ENCODE measurements at regions not wholly inside any gene's neighbourhood (a gene's known extent, or its start where the extent isn't known, plus 50 kb on each side); places are given as distances from the start of the nearest gene placed in this dataset.

DNA sequence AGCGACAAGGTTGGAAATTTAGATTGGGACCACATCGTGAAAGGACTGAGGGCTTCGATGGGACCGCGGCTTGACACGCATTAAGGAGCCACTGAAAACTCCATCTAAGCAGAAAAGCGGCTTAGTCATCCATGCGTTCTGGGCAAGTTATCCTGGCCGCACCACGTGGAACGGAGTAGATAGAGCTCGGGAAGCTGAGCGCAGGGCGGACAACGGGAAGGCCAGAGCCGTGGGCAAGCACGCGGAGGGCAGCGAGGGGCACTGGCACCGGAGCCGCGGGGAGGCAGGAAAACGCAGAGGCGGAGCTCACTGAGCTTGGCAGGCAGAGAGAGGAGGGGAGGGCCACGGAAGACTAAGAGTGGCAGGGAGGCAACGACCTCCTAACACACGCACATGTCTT lies 61.3 kb upstream of the VGLL4 start:
- TF ChIP-seq ESRRG (CRISPR knock-in tag; IDR thresholded peaks at IDR 0.05) (no peak), ARNTL (CRISPR knock-in tag; IDR thresholded peaks at IDR 0.05; ENCODE audit: borderline replicate concordance, low read depth) (no peak), GLIS3 (CRISPR knock-in tag; IDR thresholded peaks at IDR 0.05) (no peak), PPARA (CRISPR knock-in tag; IDR thresholded peaks at IDR 0.05; ENCODE audit: borderline replicate concordance) (no peak), ZFP30 (CRISPR knock-in tag; IDR thresholded peaks at IDR 0.05) (no peak), ZNF70 (CRISPR knock-in tag; IDR thresholded peaks at IDR 0.05) (no peak), SNAI2 (CRISPR knock-in tag; IDR thresholded peaks at IDR 0.05) (no peak)
- TF ChIP-seq, protein P1, sequence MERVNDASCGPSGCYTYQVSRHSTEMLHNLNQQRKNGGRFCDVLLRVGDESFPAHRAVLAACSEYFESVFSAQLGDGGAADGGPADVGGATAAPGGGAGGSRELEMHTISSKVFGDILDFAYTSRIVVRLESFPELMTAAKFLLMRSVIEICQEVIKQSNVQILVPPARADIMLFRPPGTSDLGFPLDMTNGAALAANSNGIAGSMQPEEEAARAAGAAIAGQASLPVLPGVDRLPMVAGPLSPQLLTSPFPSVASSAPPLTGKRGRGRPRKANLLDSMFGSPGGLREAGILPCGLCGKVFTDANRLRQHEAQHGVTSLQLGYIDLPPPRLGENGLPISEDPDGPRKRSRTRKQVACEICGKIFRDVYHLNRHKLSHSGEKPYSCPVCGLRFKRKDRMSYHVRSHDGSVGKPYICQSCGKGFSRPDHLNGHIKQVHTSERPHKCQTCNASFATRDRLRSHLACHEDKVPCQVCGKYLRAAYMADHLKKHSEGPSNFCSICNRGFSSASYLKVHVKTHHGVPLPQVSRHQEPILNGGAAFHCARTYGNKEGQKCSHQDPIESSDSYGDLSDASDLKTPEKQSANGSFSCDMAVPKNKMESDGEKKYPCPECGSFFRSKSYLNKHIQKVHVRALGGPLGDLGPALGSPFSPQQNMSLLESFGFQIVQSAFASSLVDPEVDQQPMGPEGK (CRISPR knock-in tag; IDR thresholded peaks at IDR 0.05; ENCODE audit: borderline replicate concordance) = no peak
- TF ChIP-seq, protein P2, sequence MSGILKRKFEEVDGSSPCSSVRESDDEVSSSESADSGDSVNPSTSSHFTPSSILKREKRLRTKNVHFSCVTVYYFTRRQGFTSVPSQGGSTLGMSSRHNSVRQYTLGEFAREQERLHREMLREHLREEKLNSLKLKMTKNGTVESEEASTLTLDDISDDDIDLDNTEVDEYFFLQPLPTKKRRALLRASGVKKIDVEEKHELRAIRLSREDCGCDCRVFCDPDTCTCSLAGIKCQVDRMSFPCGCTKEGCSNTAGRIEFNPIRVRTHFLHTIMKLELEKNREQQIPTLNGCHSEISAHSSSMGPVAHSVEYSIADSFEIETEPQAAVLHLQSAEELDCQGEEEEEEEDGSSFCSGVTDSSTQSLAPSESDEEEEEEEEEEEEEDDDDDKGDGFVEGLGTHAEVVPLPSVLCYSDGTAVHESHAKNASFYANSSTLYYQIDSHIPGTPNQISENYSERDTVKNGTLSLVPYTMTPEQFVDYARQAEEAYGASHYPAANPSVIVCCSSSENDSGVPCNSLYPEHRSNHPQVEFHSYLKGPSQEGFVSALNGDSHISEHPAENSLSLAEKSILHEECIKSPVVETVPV (CRISPR knock-in tag; IDR thresholded peaks at IDR 0.05) = no peak
